Prostate gland (tissue), 2 donors: ENCODE measurements at regions not wholly inside any gene's neighbourhood (a gene's known extent, or its start where the extent isn't known, plus 50 kb on each side); places are given as distances from the start of the nearest gene placed in this dataset.

Experiments
- DNase-seq: peaks from one replicate; pipeline ENCODE4 v3.0.0-alpha.2; 2019; ENCODE audit warnings: low spot score
- H3K27ac ChIP-seq, 2 donors: fragments of 200-600 bp; sonication (generic); 2 replicates each; pipeline ENCODE4 v1.5.1; 2017 to 2019
- H3K27me3 ChIP-seq: fragments of 200-600 bp; sonication (generic); replicated peaks from 2 replicates; pipeline ENCODE4 v1.5.1; 2019; ENCODE audit not compliant: insufficient read depth
- H3K36me3 ChIP-seq, 2 donors: fragments of 200-600 bp; sonication (generic); 1 replicate in 1 of 2; 2 replicates in 1 of 2; pipeline versions ENCODE4 v1.5.1 to v1.8.1; 2017 to 2019
- H3K4me1 ChIP-seq: fragments of 200-600 bp; sonication (generic); replicated peaks from 2 replicates; pipeline ENCODE4 v1.5.1; 2019
- H3K4me3 ChIP-seq, 2 donors: fragments of 200-600 bp; sonication (generic); 2 replicates each; pipeline ENCODE4 v1.5.1; 2017 to 2019
- H3K9me3 ChIP-seq: fragments of 200-600 bp; sonication (generic); 2 replicates; pipeline ENCODE4 v1.5.1; 2017
- POLR2A ChIP-seq: fragments of 450-650 bp; IDR thresholded peaks from one replicate; pipeline ENCODE4 v1.6.1; 2016; ENCODE audit warnings: antibody characterized with exemption, mild to moderate bottlenecking
- POLR2AphosphoS5 ChIP-seq: sonication (generic); formaldehyde crosslinking; IDR thresholded peaks from one replicate; pipeline ENCODE4 v1.6.1; 2017; ENCODE audit warnings: antibody characterized with exemption
- WGBS: methylation state at CpG from one replicate; pipeline ENCODE4 v1.1.5; 2018; 5-methylcytosine and 5-hydroxymethylcytosine counted together
- intact Hi-C: fragments of 100-400 bp; cut with DNase I; formaldehyde crosslinking; loops from one replicate; pipeline ENCODE4 v1.14.2; 2022
- TF ChIP-seq, protein P1 (sequence below), 4 experiments: fragments of 200-600 bp in 2 of 4; fragments of 450-650 bp in 2 of 4; sonication (generic) in 2 of 4; IDR thresholded peaks; 1 replicate in 3 of 4; 2 replicates in 1 of 4; pipeline ENCODE4 v1.5.1; 2016 to 2019; ENCODE audit warnings: antibody characterized with exemption in 4 of 4, mild to moderate bottlenecking in 2 of 4, moderate library complexity in 2 of 4

DNA sequence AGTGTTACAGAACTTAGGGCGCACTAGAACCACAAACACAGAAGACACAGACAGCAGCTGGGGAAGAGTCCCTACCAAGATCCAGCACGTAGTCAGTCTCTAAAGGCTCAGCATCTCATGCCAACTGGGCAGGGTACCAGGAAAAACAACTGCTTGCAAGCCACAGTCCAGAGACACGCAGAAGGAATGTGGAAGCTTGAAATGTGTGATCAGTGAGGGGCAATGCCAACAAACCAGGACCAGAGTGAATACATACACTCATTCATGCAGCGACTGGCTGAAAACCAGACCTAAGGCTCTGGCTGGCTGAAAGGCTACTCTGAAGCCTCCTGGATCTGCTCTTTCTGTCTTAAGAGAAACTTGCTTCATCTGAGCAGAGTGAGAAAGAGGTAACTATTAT lies 1484.8 kb downstream of the EFNB2 start:
- WGBS, result 58% methylated on average over 4 of the region's 4 CpGs
- Histone ChIP-seq H3K9me3 (no peaks in the 10 kb centered on the region), H3K27ac (no peak overlapping the region), H3K36me3 (no peaks in the 10 kb centered on the region), H3K27me3 (no peaks in the 10 kb centered on the region), H3K4me1 (no peaks in the 10 kb centered on the region), H3K4me3 (no peak overlapping the region)
- no peak for DNase-seq
- TF ChIP-seq, protein P1, sequence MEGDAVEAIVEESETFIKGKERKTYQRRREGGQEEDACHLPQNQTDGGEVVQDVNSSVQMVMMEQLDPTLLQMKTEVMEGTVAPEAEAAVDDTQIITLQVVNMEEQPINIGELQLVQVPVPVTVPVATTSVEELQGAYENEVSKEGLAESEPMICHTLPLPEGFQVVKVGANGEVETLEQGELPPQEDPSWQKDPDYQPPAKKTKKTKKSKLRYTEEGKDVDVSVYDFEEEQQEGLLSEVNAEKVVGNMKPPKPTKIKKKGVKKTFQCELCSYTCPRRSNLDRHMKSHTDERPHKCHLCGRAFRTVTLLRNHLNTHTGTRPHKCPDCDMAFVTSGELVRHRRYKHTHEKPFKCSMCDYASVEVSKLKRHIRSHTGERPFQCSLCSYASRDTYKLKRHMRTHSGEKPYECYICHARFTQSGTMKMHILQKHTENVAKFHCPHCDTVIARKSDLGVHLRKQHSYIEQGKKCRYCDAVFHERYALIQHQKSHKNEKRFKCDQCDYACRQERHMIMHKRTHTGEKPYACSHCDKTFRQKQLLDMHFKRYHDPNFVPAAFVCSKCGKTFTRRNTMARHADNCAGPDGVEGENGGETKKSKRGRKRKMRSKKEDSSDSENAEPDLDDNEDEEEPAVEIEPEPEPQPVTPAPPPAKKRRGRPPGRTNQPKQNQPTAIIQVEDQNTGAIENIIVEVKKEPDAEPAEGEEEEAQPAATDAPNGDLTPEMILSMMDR (IDR thresholded peaks at IDR 0.05), result no peak
- no peak for TF ChIP-seq POLR2AphosphoS5
- no peak for TF ChIP-seq POLR2A
- intact Hi-C loops, result no loop called here

- WGBS, result 17% methylated on average over 1 of the region's 1 CpG
- no peaks in the 10 kb centered on the region for H3K27me3 ChIP-seq
- intact Hi-C loops, result no loop called here
These were observed 1486.8 kb downstream of the EFNB2 start for GRCh38 chr13:105048677-105049076.

DNA sequence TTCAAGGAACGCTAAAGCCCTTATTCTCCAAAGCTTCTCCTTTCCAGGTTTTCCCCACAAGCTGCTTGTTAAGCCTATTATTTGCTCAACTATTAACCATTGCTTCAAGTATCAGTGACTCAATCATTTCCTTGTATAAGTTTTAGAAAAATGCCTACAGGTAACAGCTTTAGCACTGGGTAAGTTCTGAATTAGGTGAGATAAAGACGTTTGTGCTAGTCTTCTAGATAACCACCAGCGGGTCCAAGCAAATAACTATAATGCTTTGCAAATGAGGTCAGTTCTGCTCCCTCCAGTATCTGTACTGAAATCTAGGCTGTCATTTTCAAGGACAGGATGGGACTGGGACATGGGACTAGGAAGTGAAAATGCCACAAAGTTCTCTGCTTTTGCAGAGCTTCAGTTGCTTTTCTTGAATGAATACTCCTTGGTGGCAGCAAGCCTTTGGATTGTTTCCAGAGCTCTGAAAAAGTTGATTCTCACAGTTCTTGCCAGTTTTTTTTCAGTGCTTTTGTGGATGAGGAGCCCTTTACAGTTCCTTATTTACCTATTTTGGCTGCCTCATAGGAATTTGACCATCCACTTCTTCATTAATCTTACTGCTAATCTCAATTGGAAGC lies 1487.7 kb downstream of the EFNB2 start:
- Histone ChIP-seq H3K27me3 (no peaks in the 10 kb centered on the region), H3K9me3 (no peaks in the 10 kb centered on the region), H3K27ac (no peak overlapping the region), H3K4me3 (no peak overlapping the region), H3K36me3 (no peaks in the 10 kb centered on the region), H3K4me1 (no peaks in the 10 kb centered on the region)
- no peak for TF ChIP-seq POLR2AphosphoS5
- TF ChIP-seq, protein P1 (IDR thresholded peaks at IDR 0.05), result no peak
- 47% methylated on average over 3 of the region's 3 CpGs for WGBS
- intact Hi-C loops, result no loop called here
- no peak for DNase-seq

More at GRCh38 chr13:105048677-105049076, 1486.8 kb downstream of the EFNB2 start:
- Histone ChIP-seq H3K4me1 (no peaks in the 10 kb centered on the region), H3K4me3 (no peak overlapping the region), H3K36me3 (no peaks in the 10 kb centered on the region), H3K9me3 (no peaks in the 10 kb centered on the region), H3K27ac (no peak overlapping the region)
- TF ChIP-seq POLR2AphosphoS5 (no peak), POLR2A (no peak)
- TF ChIP-seq, protein P1 (IDR thresholded peaks at IDR 0.05), result no peak
- no peak for DNase-seq

DNA sequence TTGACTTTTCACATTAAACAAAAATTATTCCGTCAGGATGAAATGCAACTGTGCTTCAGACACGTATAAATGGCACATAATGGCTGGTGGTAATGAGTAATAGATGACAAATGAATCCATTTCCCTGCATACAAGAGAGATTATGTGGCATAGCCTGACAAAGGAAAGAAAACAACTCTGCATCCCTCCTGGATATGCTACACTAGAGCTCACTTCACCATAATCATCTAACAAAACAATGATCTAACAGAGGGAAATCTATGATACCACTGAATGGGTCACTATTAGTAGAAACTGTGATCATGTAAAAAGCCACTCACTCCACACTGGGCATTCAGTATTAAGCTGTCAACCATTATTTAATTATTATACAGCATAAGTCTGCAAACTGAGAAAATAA lies 1498.4 kb downstream of the EFNB2 start:
- no peak overlapping the region for H3K27ac ChIP-seq
- no peaks in the 10 kb centered on the region for H3K36me3 ChIP-seq
- no peak for TF ChIP-seq POLR2A
- no peak for TF ChIP-seq POLR2AphosphoS5
- TF ChIP-seq, protein P1 (IDR thresholded peaks at IDR 0.05), result no peak
- WGBS, result 96% methylated on average over 2 of the region's 2 CpGs
- intact Hi-C loops, result no loop called here
- no peaks in the 10 kb centered on the region for H3K27me3 ChIP-seq
- DNase-seq, result no peak
- H3K4me1 ChIP-seq, result no peaks in the 10 kb centered on the region
- no peak overlapping the region for H3K4me3 ChIP-seq
- no peaks in the 10 kb centered on the region for H3K9me3 ChIP-seq

- no peak for TF ChIP-seq POLR2AphosphoS5
- TF ChIP-seq, protein P1 (IDR thresholded peaks at IDR 0.05), result no peak
- no peak for DNase-seq
- 45% methylated on average over 4 of the region's 4 CpGs for WGBS
These were observed 1500.4 kb downstream of the EFNB2 start for GRCh38 chr13:105035092-105035491.

More at GRCh38 chr13:105035092-105035491, 1500.4 kb downstream of the EFNB2 start:
- Histone ChIP-seq H3K9me3 (no peaks in the 10 kb centered on the region), H3K36me3 (no peaks in the 10 kb centered on the region), H3K4me1 (no peaks in the 10 kb centered on the region), H3K27ac (no peak overlapping the region), H3K27me3 (no peaks in the 10 kb centered on the region), H3K4me3 (no peak overlapping the region)
- intact Hi-C loops, result no loop called here
